Coronary artery (tissue), 2 donors: ENCODE measurements at regions not wholly inside any gene's neighbourhood (a gene's known extent, or its start where the extent isn't known, plus 50 kb on each side); places are given as distances from the start of the nearest gene placed in this dataset.
A peak's percentile ranks its signal among the peaks of the same experiment; 100 is the strongest.

ENCODE experiments used
- DNase-seq: peaks from one replicate; pipeline ENCODE4 v3.0.0-alpha.2; 2017; ENCODE audit warnings: low spot score
- H3K27ac ChIP-seq, 2 donors: fragments of 200-600 bp; sonication (generic); one replicate each; pipeline ENCODE4 v1.5.1; 2016 to 2019
- H3K4me3 ChIP-seq: fragments of 200-600 bp; sonication (generic); 2 replicates; pipeline ENCODE4 v1.5.1; 2016; ENCODE audit warnings: mild to moderate bottlenecking, moderate library complexity
- CTCF ChIP-seq: fragments of 200-600 bp; sonication (generic); IDR thresholded peaks from one replicate; pipeline ENCODE4 v1.5.1; 2019; ENCODE audit warnings: antibody characterized with exemption

DNA sequence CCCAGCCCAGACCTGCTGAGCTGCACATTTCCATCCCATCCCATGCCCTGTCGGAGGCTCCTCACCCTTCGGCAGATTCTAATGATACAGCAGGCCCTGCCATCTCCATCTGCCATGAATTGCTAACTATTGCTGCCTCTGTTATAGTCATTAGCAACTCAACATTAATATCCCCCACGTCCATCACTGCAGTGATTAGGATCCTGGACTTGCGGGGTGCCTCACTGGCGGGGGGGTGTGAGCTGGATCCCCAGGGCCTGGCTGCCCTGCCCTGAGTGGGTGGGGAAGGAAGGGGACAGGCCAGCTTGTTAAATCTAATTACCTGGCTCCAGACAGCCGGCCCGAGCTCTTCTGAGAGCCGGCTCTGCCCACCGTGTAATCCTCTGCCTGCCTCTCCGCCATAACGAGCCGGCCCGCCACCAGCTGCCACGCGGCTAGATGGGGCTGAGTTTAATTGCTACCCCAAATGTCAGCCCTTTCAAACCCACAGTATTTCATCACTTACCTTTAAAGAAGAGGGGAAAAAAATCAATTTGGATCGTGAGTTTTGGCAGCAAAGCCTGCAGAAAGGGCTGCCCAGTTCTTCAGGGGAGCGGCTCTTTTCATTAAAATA is 227.3 kb upstream of the CSF3R start:
- no peak overlapping the region for H3K4me3 ChIP-seq
- no peak for DNase-seq
- TF ChIP-seq CTCF = no peak
- no peak overlapping the region for H3K27ac ChIP-seq

- no peak overlapping the region for H3K4me3 ChIP-seq
- no peak overlapping the region for H3K27ac ChIP-seq
- no peak for DNase-seq
- no peak for TF ChIP-seq CTCF
Measured at GRCh38 chr1:36708587-36708986, 225.9 kb upstream of the CSF3R start.

GRCh38 chr1:36707221-36707620 is 224.5 kb upstream of the CSF3R start:
- DNase-seq = no peak
- no peak overlapping the region for H3K27ac ChIP-seq
- H3K4me3 ChIP-seq = no peak overlapping the region
- no peak for TF ChIP-seq CTCF

- Histone ChIP-seq H3K4me3 (no peak overlapping the region), H3K27ac (no peak overlapping the region)
- TF ChIP-seq CTCF = no peak
- no peak for DNase-seq
Measured at GRCh38 chr1:36706416-36706815, 223.7 kb upstream of the CSF3R start.

- Histone ChIP-seq H3K27ac (no peak overlapping the region), H3K4me3 (no peak overlapping the region)
- no peak for DNase-seq
- no peak for TF ChIP-seq CTCF
Measured at GRCh38 chr1:36705629-36706028, 222.9 kb upstream of the CSF3R start.

DNA sequence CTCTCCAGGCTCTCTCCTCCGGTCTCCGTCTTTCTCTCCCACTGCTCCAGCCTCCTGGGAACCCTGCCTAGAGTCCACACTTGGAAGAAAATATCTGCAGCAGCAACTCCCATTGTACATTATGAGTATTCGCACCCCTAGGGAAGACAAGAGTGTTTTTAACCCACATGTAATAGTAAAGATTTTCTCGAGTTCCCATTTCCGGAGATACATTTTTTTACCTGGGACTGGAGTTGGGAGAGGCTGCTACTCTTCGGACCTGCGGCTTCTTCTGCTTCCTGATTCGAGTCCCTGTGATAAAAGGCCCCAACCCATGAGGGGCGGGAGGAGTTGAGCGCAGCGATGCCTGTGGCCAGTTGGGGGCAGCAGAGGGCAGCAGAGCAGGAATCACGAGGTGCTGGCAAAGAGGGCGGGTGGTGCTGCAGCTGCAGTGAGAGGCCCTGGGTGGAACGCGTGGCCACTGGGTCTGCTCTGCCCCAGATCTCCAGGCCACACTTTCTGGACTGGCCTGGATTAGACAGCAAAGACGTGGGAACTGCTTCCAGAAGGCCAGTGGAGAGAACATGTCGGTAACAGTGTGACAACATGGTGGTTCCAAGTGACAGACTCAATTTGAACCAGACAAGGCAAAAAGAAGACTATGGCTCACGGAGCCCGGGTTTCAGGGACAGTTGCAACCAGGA is 221.0 kb upstream of the CSF3R start:
- no peak overlapping the region for H3K4me3 ChIP-seq
- H3K27ac ChIP-seq = no peak overlapping the region
- no peak for DNase-seq
- peak; percentile 60 for TF ChIP-seq CTCF

DNA sequence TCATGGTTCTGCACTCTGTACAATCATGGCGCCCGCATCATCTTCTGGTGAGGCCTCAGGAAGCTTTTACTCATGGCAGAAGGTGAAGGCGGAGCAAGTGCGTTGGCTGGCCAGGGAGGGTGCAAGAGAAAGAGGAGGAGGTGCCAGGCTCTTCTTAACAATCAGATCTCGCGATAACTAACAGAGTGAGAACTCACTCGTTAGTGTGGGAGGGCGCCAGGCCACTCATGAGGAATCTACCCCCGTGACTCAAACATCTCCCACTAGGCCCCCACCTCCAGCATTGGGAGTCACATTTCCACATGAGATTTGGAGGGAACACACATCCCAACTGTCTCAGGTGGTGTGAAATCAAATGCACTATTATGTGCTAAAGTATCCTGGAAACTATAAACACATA is 220.2 kb upstream of the CSF3R start:
- no peak for DNase-seq
- TF ChIP-seq CTCF = no peak
- Histone ChIP-seq H3K4me3 (no peak overlapping the region), H3K27ac (no peak overlapping the region)
